ENCODE measurements at regions not wholly inside any gene's neighbourhood (a gene's known extent, or its start where the extent isn't known, plus 50 kb on each side); places are given as distances from the start of the nearest gene placed in this dataset.

DNA sequence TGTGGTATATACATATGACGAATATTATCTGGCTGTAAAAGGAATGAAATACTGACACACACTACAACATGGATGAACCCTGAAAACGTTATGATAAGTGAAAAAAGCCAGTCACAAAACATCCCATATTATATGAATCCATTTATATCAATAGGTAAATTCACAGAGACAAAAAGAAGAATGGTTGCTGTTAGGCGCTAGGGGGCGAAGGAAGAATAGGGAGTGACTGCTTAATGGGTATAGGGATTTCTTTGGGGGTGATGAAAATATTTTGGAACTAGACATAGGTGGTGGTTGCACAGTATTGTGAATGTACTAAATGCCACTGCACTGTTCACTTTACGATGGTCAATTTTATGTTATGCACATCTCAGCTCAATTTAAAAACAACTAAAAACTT, 96.4 kb upstream of the EGFL6 start:
- TF ChIP-seq, protein P1, sequence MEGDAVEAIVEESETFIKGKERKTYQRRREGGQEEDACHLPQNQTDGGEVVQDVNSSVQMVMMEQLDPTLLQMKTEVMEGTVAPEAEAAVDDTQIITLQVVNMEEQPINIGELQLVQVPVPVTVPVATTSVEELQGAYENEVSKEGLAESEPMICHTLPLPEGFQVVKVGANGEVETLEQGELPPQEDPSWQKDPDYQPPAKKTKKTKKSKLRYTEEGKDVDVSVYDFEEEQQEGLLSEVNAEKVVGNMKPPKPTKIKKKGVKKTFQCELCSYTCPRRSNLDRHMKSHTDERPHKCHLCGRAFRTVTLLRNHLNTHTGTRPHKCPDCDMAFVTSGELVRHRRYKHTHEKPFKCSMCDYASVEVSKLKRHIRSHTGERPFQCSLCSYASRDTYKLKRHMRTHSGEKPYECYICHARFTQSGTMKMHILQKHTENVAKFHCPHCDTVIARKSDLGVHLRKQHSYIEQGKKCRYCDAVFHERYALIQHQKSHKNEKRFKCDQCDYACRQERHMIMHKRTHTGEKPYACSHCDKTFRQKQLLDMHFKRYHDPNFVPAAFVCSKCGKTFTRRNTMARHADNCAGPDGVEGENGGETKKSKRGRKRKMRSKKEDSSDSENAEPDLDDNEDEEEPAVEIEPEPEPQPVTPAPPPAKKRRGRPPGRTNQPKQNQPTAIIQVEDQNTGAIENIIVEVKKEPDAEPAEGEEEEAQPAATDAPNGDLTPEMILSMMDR (conservative IDR thresholded peaks at IDR 0.05 in 1 of 2, IDR thresholded peaks at IDR 0.05 in 1 of 2; ENCODE audit: extremely low read depth in 1 of 2, insufficient read depth in 1 of 2, low read depth in 1 of 2, low read length in 2 of 2) = peak in 1 of 2 donors; percentile 18
- no peak for TF ChIP-seq EZH2 (IDR thresholded peaks at IDR 0.05; ENCODE audit: borderline replicate concordance, low read length)

Measured in mammary epithelial cell (primary cell).